Activated T-cell treated with anti-CD3 and anti-CD28 coated beads, Interleukin-2, amount 50 U/mL, for 24 hours (primary cell): ENCODE measurements at regions not wholly inside any gene's neighbourhood (a gene's known extent, or its start where the extent isn't known, plus 50 kb on each side); places are given as distances from the start of the nearest gene placed in this dataset.
"Not testable (repeated sequence)": the region's sequence is repeated elsewhere in the genome, so short reads cannot be mapped to it uniquely, and the experiment has no call there.

Experiments
- DNase-seq: peaks from one replicate; pipeline ENCODE4 v3.0.0-alpha.2; 2020
- H3K27ac Mint-ChIP-seq: 2 replicates; pipeline ENCODE4 v1.8.0; 2020; ENCODE audit warnings: mild to moderate bottlenecking, mixed read lengths
- H3K27me3 Mint-ChIP-seq: 2 replicates; pipeline ENCODE4 v1.8.0; 2020; ENCODE audit warnings: mixed read lengths
- H3K36me3 Mint-ChIP-seq: 2 replicates; pipeline ENCODE4 v1.8.0; 2020; ENCODE audit warnings: low read depth, mixed read lengths
- H3K4me1 Mint-ChIP-seq: 2 replicates; pipeline ENCODE4 v1.8.0; 2020; ENCODE audit warnings: low read depth, mixed read lengths
- H3K4me3 Mint-ChIP-seq: 2 replicates; pipeline ENCODE4 v1.8.0; 2020; ENCODE audit warnings: mild to moderate bottlenecking, moderate library complexity, mixed read lengths
- H3K9me3 Mint-ChIP-seq: 2 replicates; pipeline ENCODE4 v1.8.0; 2020; ENCODE audit warnings: mixed read lengths

- no peak for DNase-seq
- Mint-ChIP-seq H3K27ac (no peak overlapping the region), H3K4me1 (no peaks in the 10 kb centered on the region), H3K4me3 (no peak overlapping the region), H3K9me3 (peaks cover 5% of the 10 kb centered on the region), H3K36me3 (no peaks in the 10 kb centered on the region), H3K27me3 (no peaks in the 10 kb centered on the region)
These were observed 1221.0 kb downstream of the AACS start for GRCh38 chr12:126286203-126286602.

GRCh38 chr12:126290456-126290855, 1225.2 kb downstream of the AACS start:
- H3K4me3 Mint-ChIP-seq, result no peak overlapping the region
- no peaks in the 10 kb centered on the region for H3K27me3 Mint-ChIP-seq
- DNase-seq, result no peak
- H3K4me1 Mint-ChIP-seq, result no peaks in the 10 kb centered on the region
- H3K27ac Mint-ChIP-seq, result no peak overlapping the region
- H3K36me3 Mint-ChIP-seq, result no peaks in the 10 kb centered on the region
- peaks cover 15% of the 10 kb centered on the region for H3K9me3 Mint-ChIP-seq

GRCh38 chr12:126291987-126292386, 1226.8 kb downstream of the AACS start:
- not testable (repeated sequence) for DNase-seq, H3K27me3 Mint-ChIP-seq, H3K4me3 Mint-ChIP-seq, H3K27ac Mint-ChIP-seq, H3K4me1 Mint-ChIP-seq, H3K36me3 Mint-ChIP-seq
- H3K9me3 Mint-ChIP-seq, result peaks cover 18% of the 10 kb centered on the region

- Mint-ChIP-seq H3K4me1 (no peaks in the 10 kb centered on the region), H3K27me3 (no peaks in the 10 kb centered on the region), H3K27ac (no peak overlapping the region), H3K9me3 (peaks cover 24% of the 10 kb centered on the region), H3K4me3 (no peak overlapping the region), H3K36me3 (no peaks in the 10 kb centered on the region)
- no peak for DNase-seq
These were observed 1230.4 kb downstream of the AACS start for GRCh38 chr12:126295652-126296051.

GRCh38 chr12:126309278-126309677, 1244.0 kb downstream of the AACS start:
- Mint-ChIP-seq H3K27me3 (no peaks in the 10 kb centered on the region), H3K4me1 (no peaks in the 10 kb centered on the region), H3K36me3 (no peaks in the 10 kb centered on the region), H3K27ac (no peak overlapping the region), H3K9me3 (peaks cover 22% of the 10 kb centered on the region), H3K4me3 (no peak overlapping the region)
- DNase-seq, result no peak

- Mint-ChIP-seq H3K27ac (no peak overlapping the region), H3K4me3 (no peak overlapping the region), H3K36me3 (no peaks in the 10 kb centered on the region), H3K9me3 (peaks cover 12% of the 10 kb centered on the region), H3K4me1 (no peaks in the 10 kb centered on the region), H3K27me3 (no peaks in the 10 kb centered on the region)
- no peak for DNase-seq
These were observed 1247.2 kb downstream of the AACS start for GRCh38 chr12:126312457-126312856.

GRCh38 chr12:126316411-126316810, 1251.2 kb downstream of the AACS start:
- no peaks in the 10 kb centered on the region for H3K4me1 Mint-ChIP-seq
- no peak overlapping the region for H3K27ac Mint-ChIP-seq

GRCh38 chr12:126337556-126338441, 1272.6 kb downstream of the AACS start:
- no peak overlapping the region for H3K27ac Mint-ChIP-seq
- DNase-seq, result no peak
- no peak overlapping the region for H3K4me3 Mint-ChIP-seq
- H3K9me3 Mint-ChIP-seq, result peaks cover 2% of the 10 kb centered on the region
- no peaks in the 10 kb centered on the region for H3K27me3 Mint-ChIP-seq
- no peaks in the 10 kb centered on the region for H3K36me3 Mint-ChIP-seq
- no peaks in the 10 kb centered on the region for H3K4me1 Mint-ChIP-seq

More at GRCh38 chr12:126316411-126316810, 1251.2 kb downstream of the AACS start:
- no peak for DNase-seq
- Mint-ChIP-seq H3K27me3 (no peaks in the 10 kb centered on the region), H3K36me3 (no peaks in the 10 kb centered on the region), H3K4me3 (no peak overlapping the region), H3K9me3 (peaks cover 1% of the 10 kb centered on the region)

- H3K27ac Mint-ChIP-seq, result no peak overlapping the region
- DNase-seq, result no peak
- H3K4me1 Mint-ChIP-seq, result no peaks in the 10 kb centered on the region
- no peaks in the 10 kb centered on the region for H3K27me3 Mint-ChIP-seq
- H3K36me3 Mint-ChIP-seq, result no peaks in the 10 kb centered on the region
- H3K4me3 Mint-ChIP-seq, result no peak overlapping the region
- peaks cover 4% of the 10 kb centered on the region for H3K9me3 Mint-ChIP-seq
These were observed 1277.6 kb downstream of the AACS start for GRCh38 chr12:126342866-126343265.

- Mint-ChIP-seq H3K36me3 (no peaks in the 10 kb centered on the region), H3K4me1 (no peaks in the 10 kb centered on the region), H3K27ac (no peak overlapping the region), H3K27me3 (no peaks in the 10 kb centered on the region), H3K4me3 (no peak overlapping the region), H3K9me3 (peaks cover 4% of the 10 kb centered on the region)
- DNase-seq, result no peak
These were observed 1278.1 kb downstream of the AACS start for GRCh38 chr12:126343321-126343720.

- Mint-ChIP-seq H3K4me1 (no peaks in the 10 kb centered on the region), H3K27ac (no peak overlapping the region), H3K4me3 (no peak overlapping the region), H3K9me3 (peaks cover 2% of the 10 kb centered on the region), H3K36me3 (no peaks in the 10 kb centered on the region), H3K27me3 (no peaks in the 10 kb centered on the region)
- DNase-seq, result no peak
These were observed 1280.9 kb downstream of the AACS start for GRCh38 chr12:126346087-126346486.

- peaks cover 2% of the 10 kb centered on the region for H3K9me3 Mint-ChIP-seq
- H3K27me3 Mint-ChIP-seq, result no peaks in the 10 kb centered on the region
- H3K36me3 Mint-ChIP-seq, result no peaks in the 10 kb centered on the region
These were observed 1282.2 kb downstream of the AACS start for GRCh38 chr12:126347421-126347820.

GRCh38 chr12:126349383-126349782, 1284.1 kb downstream of the AACS start:
- H3K4me3 Mint-ChIP-seq, result no peak overlapping the region
- DNase-seq, result no peak
- H3K36me3 Mint-ChIP-seq, result no peaks in the 10 kb centered on the region
- no peaks in the 10 kb centered on the region for H3K4me1 Mint-ChIP-seq
- no peak overlapping the region for H3K27ac Mint-ChIP-seq
- H3K27me3 Mint-ChIP-seq, result no peaks in the 10 kb centered on the region
- peaks cover 2% of the 10 kb centered on the region for H3K9me3 Mint-ChIP-seq

More at GRCh38 chr12:126347421-126347820, 1282.2 kb downstream of the AACS start:
- Mint-ChIP-seq H3K4me3 (no peak overlapping the region), H3K27ac (no peak overlapping the region), H3K4me1 (no peaks in the 10 kb centered on the region)
- no peak for DNase-seq

GRCh38 chr12:126353604-126354003, 1288.4 kb downstream of the AACS start:
- H3K36me3 Mint-ChIP-seq, result no peaks in the 10 kb centered on the region
- no peaks in the 10 kb centered on the region for H3K4me1 Mint-ChIP-seq
- DNase-seq, result no peak
- H3K27ac Mint-ChIP-seq, result no peak overlapping the region
- H3K27me3 Mint-ChIP-seq, result no peaks in the 10 kb centered on the region
- no peak overlapping the region for H3K4me3 Mint-ChIP-seq
- no peaks in the 10 kb centered on the region for H3K9me3 Mint-ChIP-seq

- Mint-ChIP-seq H3K36me3 (no peaks in the 10 kb centered on the region), H3K4me1 (no peaks in the 10 kb centered on the region), H3K9me3 (no peaks in the 10 kb centered on the region), H3K27ac (no peak overlapping the region), H3K27me3 (no peaks in the 10 kb centered on the region), H3K4me3 (no peak overlapping the region)
- DNase-seq, result no peak
These were observed 1289.4 kb downstream of the AACS start for GRCh38 chr12:126354633-126355032.
